GM23338 (cell line): ENCODE measurements at regions not wholly inside any gene's neighbourhood (a gene's known extent, or its start where the extent isn't known, plus 50 kb on each side); places are given as distances from the start of the nearest gene placed in this dataset.

Experiments used
- ATAC-seq: fragments of 200-7000 bp; cut with Tn5 transposase; 3 replicates; pipeline ENCODE4 v1.9.1; 2020
- DNase-seq: peaks from one replicate; pipeline ENCODE4 v3.0.0-alpha.2; 2015; ENCODE audit warnings: low spot score
- H2AFZ ChIP-seq: fragments of 200-600 bp; sonication (generic); 2 replicates; pipeline ENCODE4 v1.8.0; 2016; ENCODE audit warnings: antibody characterized with exemption, mild to moderate bottlenecking, moderate library complexity
- H3F3A ChIP-seq: fragments of 200-600 bp; sonication (generic); replicated peaks from 2 replicates; pipeline ENCODE4 v1.8.0; 2017; ENCODE audit warnings: antibody characterized with exemption, mixed run types, low read depth
- H3K27ac ChIP-seq: fragments of 200-600 bp; sonication (generic); 2 replicates; pipeline ENCODE4 v1.6.1; 2016; ENCODE audit warnings: low read depth
- H3K27me3 ChIP-seq: fragments of 200-600 bp; sonication (generic); 2 replicates; pipeline ENCODE4 v1.8.0; 2016; ENCODE audit warnings: mild to moderate bottlenecking, mixed run types, moderate library complexity; ENCODE audit not compliant: insufficient read depth
- H3K36me3 ChIP-seq: fragments of 200-600 bp; sonication (generic); 2 replicates; pipeline ENCODE4 v1.8.0; 2016; ENCODE audit warnings: mild to moderate bottlenecking; ENCODE audit not compliant: insufficient read depth
- H3K4me1 ChIP-seq: fragments of 200-600 bp; sonication (generic); 2 replicates; pipeline ENCODE4 v1.8.0; 2016; ENCODE audit warnings: mild to moderate bottlenecking, moderate library complexity; ENCODE audit not compliant: insufficient read depth
- H3K4me2 ChIP-seq: fragments of 200-600 bp; sonication (generic); 2 replicates; pipeline ENCODE4 v1.7.1; 2017; ENCODE audit warnings: mixed run types
- H3K4me3 ChIP-seq: fragments of 200-600 bp; sonication (generic); 2 replicates; pipeline ENCODE4 v1.6.1; 2016; ENCODE audit warnings: mixed run types
- H3K79me2 ChIP-seq: fragments of 200-600 bp; sonication (generic); replicated peaks from 2 replicates; pipeline ENCODE4 v1.8.0; 2017; ENCODE audit warnings: mild to moderate bottlenecking; ENCODE audit not compliant: insufficient read depth
- H3K9me2 ChIP-seq: fragments of 200-600 bp; sonication (generic); 2 replicates; pipeline ENCODE4 v1.8.0; 2017; ENCODE audit not compliant: insufficient read depth
- H4K20me1 ChIP-seq: fragments of 200-600 bp; sonication (generic); replicated peaks from 2 replicates; pipeline ENCODE4 v1.8.0; 2017; ENCODE audit warnings: mild to moderate bottlenecking; ENCODE audit not compliant: insufficient read depth
- H3K27ac Mint-ChIP-seq: 2 replicates; pipeline ENCODE4 v1.8.0; 2020; ENCODE audit warnings: inconsistent platforms, mild to moderate bottlenecking, moderate library complexity, mixed read lengths
- H3K27me3 Mint-ChIP-seq: 3 replicates; pipeline ENCODE4 v1.8.0; 2022; ENCODE audit warnings: low read depth, mild to moderate bottlenecking, moderate library complexity, mixed read lengths, inconsistent platforms; ENCODE audit not compliant: insufficient read depth, poor library complexity
- H3K36me3 Mint-ChIP-seq: 3 replicates; pipeline ENCODE4 v1.8.0; 2021; ENCODE audit warnings: low read depth, mild to moderate bottlenecking, inconsistent platforms, moderate library complexity, mixed read lengths
- H3K4me1 Mint-ChIP-seq: 3 replicates; pipeline ENCODE4 v1.8.0; 2020; ENCODE audit warnings: mild to moderate bottlenecking, inconsistent platforms, mixed read lengths
- H3K4me3 Mint-ChIP-seq: 3 replicates; pipeline ENCODE4 v1.8.0; 2021; ENCODE audit warnings: moderate library complexity, mild to moderate bottlenecking, inconsistent platforms, mixed read lengths
- H3K9me3 Mint-ChIP-seq: 3 replicates; pipeline ENCODE4 v1.8.0; 2020; ENCODE audit warnings: moderate library complexity, mild to moderate bottlenecking, inconsistent platforms, mixed read lengths
- CREB1 ChIP-seq: fragments of 250-450 bp; sonication (Bioruptor Pico); IDR thresholded peaks from 2 replicates; pipeline ENCODE4 v1.5.0; 2020; ENCODE audit warnings: low read depth, mild to moderate bottlenecking, moderate library complexity
- EZH2phosphoT487 ChIP-seq: fragments of 200-600 bp; sonication (generic); IDR thresholded peaks from one replicate; pipeline ENCODE4 v1.8.1; 2018; ENCODE audit warnings: antibody characterized with exemption; ENCODE audit not compliant: unreplicated experiment
- JUNB ChIP-seq: IDR thresholded peaks from one replicate; pipeline ENCODE4 v1.6.1; 2016; ENCODE audit warnings: antibody characterized with exemption; ENCODE audit not compliant: unreplicated experiment
- NANOG ChIP-seq: IDR thresholded peaks from 2 replicates; pipeline ENCODE4 v1.6.1; 2016; ENCODE audit warnings: antibody characterized with exemption, borderline replicate concordance
- STAT1 ChIP-seq: IDR thresholded peaks from one replicate; pipeline ENCODE4 v1.6.1; 2016; ENCODE audit warnings: antibody characterized with exemption; ENCODE audit not compliant: unreplicated experiment
- ZNF114 ChIP-seq: fragments of 250-450 bp; sonication (Bioruptor Pico); IDR thresholded peaks from 2 replicates; pipeline ENCODE4 v1.5.0; 2020; ENCODE audit warnings: mild to moderate bottlenecking, moderate library complexity
- ZNF331 ChIP-seq: fragments of 250-450 bp; sonication (Bioruptor Pico); IDR thresholded peaks from 2 replicates; pipeline ENCODE4 v1.5.0; 2020; ENCODE audit warnings: low read depth, mild to moderate bottlenecking, moderate library complexity
- TF ChIP-seq, protein P1 (sequence below): fragments of 250-450 bp; sonication (Bioruptor Pico); IDR thresholded peaks from 2 replicates; pipeline ENCODE4 v1.5.0; 2020; ENCODE audit warnings: mild to moderate bottlenecking, moderate library complexity
- TF ChIP-seq, protein P2 (sequence below): IDR thresholded peaks from 2 replicates; pipeline ENCODE4 v1.6.1; 2016; ENCODE audit warnings: antibody characterized with exemption

DNA sequence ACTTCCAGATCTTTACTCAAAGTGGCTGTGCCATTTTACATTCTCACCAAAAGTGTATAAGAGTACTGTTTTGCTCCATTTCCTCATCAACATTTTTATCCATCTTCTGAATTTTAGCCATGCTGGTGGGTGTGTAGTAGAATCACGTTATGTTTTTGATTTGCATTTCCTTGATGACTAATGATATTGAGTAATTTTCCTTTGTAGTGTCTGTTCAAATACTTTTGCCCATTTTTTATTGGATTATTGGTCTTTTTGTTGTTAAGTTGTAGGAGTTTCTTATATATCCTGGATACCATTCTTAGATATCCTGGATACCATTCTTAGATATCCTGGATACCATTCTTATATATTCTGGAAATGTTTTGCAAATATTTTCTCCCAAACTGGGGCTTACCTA lies 344.9 kb downstream of the LRRC3B start:
- no peak overlapping the region for H3K27ac Mint-ChIP-seq
- no peaks in the 10 kb centered on the region for H4K20me1 ChIP-seq
- no peak for DNase-seq
- H3K4me1 Mint-ChIP-seq = no peaks in the 10 kb centered on the region
- TF ChIP-seq STAT1 (no peak), ZNF114 (CRISPR knock-in tag) (no peak), EZH2phosphoT487 (no peak), CREB1 (no peak), NANOG (no peak), JUNB (no peak), ZNF331 (CRISPR knock-in tag) (no peak)
- TF ChIP-seq, protein P1, sequence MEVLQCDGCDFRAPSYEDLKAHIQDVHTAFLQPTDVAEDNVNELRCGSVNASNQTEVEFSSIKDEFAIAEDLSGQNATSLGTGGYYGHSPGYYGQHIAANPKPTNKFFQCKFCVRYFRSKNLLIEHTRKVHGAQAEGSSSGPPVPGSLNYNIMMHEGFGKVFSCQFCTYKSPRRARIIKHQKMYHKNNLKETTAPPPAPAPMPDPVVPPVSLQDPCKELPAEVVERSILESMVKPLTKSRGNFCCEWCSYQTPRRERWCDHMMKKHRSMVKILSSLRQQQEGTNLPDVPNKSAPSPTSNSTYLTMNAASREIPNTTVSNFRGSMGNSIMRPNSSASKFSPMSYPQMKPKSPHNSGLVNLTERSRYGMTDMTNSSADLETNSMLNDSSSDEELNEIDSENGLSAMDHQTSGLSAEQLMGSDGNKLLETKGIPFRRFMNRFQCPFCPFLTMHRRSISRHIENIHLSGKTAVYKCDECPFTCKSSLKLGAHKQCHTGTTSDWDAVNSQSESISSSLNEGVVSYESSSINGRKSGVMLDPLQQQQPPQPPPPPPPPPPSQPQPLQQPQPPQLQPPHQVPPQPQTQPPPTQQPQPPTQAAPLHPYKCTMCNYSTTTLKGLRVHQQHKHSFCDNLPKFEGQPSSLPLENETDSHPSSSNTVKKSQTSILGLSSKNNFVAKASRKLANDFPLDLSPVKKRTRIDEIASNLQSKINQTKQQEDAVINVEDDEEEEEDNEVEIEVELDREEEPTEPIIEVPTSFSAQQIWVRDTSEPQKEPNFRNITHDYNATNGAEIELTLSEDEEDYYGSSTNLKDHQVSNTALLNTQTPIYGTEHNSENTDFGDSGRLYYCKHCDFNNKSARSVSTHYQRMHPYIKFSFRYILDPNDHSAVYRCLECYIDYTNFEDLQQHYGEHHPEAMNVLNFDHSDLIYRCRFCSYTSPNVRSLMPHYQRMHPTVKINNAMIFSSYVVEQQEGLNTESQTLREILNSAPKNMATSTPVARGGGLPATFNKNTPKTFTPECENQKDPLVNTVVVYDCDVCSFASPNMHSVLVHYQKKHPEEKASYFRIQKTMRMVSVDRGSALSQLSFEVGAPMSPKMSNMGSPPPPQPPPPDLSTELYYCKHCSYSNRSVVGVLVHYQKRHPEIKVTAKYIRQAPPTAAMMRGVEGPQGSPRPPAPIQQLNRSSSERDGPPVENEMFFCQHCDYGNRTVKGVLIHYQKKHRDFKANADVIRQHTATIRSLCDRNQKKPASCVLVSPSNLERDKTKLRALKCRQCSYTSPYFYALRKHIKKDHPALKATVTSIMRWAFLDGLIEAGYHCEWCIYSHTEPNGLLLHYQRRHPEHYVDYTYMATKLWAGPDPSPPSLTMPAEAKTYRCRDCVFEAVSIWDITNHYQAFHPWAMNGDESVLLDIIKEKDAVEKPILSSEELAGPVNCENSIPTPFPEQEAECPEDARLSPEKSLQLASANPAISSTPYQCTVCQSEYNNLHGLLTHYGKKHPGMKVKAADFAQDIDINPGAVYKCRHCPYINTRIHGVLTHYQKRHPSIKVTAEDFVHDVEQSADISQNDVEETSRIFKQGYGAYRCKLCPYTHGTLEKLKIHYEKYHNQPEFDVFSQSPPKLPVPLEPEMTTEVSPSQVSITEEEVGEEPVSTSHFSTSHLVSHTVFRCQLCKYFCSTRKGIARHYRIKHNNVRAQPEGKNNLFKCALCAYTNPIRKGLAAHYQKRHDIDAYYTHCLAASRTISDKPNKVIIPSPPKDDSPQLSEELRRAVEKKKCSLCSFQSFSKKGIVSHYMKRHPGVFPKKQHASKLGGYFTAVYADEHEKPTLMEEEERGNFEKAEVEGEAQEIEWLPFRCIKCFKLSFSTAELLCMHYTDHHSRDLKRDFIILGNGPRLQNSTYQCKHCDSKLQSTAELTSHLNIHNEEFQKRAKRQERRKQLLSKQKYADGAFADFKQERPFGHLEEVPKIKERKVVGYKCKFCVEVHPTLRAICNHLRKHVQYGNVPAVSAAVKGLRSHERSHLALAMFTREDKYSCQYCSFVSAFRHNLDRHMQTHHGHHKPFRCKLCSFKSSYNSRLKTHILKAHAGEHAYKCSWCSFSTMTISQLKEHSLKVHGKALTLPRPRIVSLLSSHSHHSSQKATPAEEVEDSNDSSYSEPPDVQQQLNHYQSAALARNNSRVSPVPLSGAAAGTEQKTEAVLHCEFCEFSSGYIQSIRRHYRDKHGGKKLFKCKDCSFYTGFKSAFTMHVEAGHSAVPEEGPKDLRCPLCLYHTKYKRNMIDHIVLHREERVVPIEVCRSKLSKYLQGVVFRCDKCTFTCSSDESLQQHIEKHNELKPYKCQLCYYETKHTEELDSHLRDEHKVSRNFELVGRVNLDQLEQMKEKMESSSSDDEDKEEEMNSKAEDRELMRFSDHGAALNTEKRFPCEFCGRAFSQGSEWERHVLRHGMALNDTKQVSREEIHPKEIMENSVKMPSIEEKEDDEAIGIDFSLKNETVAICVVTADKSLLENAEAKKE (CRISPR knock-in tag) = no peak
- TF ChIP-seq, protein P2, sequence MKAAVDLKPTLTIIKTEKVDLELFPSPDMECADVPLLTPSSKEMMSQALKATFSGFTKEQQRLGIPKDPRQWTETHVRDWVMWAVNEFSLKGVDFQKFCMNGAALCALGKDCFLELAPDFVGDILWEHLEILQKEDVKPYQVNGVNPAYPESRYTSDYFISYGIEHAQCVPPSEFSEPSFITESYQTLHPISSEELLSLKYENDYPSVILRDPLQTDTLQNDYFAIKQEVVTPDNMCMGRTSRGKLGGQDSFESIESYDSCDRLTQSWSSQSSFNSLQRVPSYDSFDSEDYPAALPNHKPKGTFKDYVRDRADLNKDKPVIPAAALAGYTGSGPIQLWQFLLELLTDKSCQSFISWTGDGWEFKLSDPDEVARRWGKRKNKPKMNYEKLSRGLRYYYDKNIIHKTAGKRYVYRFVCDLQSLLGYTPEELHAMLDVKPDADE = no peak
- no peak overlapping the region for H3K4me3 Mint-ChIP-seq
- no peaks in the 10 kb centered on the region for H3K79me2 ChIP-seq
- H3F3A ChIP-seq = no peaks in the 10 kb centered on the region
- H2AFZ ChIP-seq = no peak overlapping the region
- H3K27ac ChIP-seq = no peak overlapping the region
- H3K9me2 ChIP-seq = peaks cover 15% of the 10 kb centered on the region; the same call in 1 of the 2 replicates
- H3K27me3 ChIP-seq = no peaks in the 10 kb centered on the region
- peaks cover 2% of the 10 kb centered on the region for H3K27me3 Mint-ChIP-seq
- no peaks in the 10 kb centered on the region for H3K4me1 ChIP-seq
- H3K4me3 ChIP-seq = no peak overlapping the region
- no peaks in the 10 kb centered on the region for H3K36me3 ChIP-seq
- ATAC-seq = no peak
- H3K4me2 ChIP-seq = no peak overlapping the region
- peaks cover 2% of the 10 kb centered on the region; the same call in 1 of the 3 replicates for H3K9me3 Mint-ChIP-seq
- H3K36me3 Mint-ChIP-seq = no peaks in the 10 kb centered on the region; the same call in 2 of the 3 replicates
